Adrenal gland (tissue), 5 donors: ENCODE measurements at regions not wholly inside any gene's neighbourhood (a gene's known extent, or its start where the extent isn't known, plus 50 kb on each side); places are given as distances from the start of the nearest gene placed in this dataset.

ENCODE experiments used
- POLR2A ChIP-seq, 2 donors: fragments of 450-650 bp; IDR thresholded peaks; one replicate each; pipeline ENCODE4 v1.6.1; 2017; ENCODE audit warnings: antibody characterized with exemption in 2 of 2, mild to moderate bottlenecking in 2 of 2, moderate library complexity in 1 of 2
- TF ChIP-seq, protein P1 (sequence below), 6 experiments: fragments of 450-650 bp in 4 of 6; fragments of 200-600 bp in 2 of 6; sonication (generic) in 1 of 6; IDR thresholded peaks; 1 replicate in 5 of 6; 2 replicates in 1 of 6; pipeline versions ENCODE4 v1.5.1 to v1.8.0; 2016 to 2021; ENCODE audit warnings: antibody characterized with exemption in 6 of 6, mild to moderate bottlenecking in 2 of 6, moderate library complexity in 1 of 6
- donor health status: DM: no; HTN: no; CAD: no.

GRCh38 chr10:3958472-3958996 is 173.5 kb upstream of the KLF6 start:
- TF ChIP-seq, protein P1, sequence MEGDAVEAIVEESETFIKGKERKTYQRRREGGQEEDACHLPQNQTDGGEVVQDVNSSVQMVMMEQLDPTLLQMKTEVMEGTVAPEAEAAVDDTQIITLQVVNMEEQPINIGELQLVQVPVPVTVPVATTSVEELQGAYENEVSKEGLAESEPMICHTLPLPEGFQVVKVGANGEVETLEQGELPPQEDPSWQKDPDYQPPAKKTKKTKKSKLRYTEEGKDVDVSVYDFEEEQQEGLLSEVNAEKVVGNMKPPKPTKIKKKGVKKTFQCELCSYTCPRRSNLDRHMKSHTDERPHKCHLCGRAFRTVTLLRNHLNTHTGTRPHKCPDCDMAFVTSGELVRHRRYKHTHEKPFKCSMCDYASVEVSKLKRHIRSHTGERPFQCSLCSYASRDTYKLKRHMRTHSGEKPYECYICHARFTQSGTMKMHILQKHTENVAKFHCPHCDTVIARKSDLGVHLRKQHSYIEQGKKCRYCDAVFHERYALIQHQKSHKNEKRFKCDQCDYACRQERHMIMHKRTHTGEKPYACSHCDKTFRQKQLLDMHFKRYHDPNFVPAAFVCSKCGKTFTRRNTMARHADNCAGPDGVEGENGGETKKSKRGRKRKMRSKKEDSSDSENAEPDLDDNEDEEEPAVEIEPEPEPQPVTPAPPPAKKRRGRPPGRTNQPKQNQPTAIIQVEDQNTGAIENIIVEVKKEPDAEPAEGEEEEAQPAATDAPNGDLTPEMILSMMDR (IDR thresholded peaks at IDR 0.05), result no peak
- no peak for TF ChIP-seq POLR2A (IDR thresholded peaks at IDR 0.05)
